IMR-90 (cell line): ENCODE measurements at regions not wholly inside any gene's neighbourhood (a gene's known extent, or its start where the extent isn't known, plus 50 kb on each side); places are given as distances from the start of the nearest gene placed in this dataset.

Experiments used
- BHLHE40 ChIP-seq: fragments of 150-350 bp; IDR thresholded peaks from 2 replicates; pipeline ENCODE4 v1.6.1; 2016; ENCODE audit warnings: mild to moderate bottlenecking, low read depth, low read length
- CEBPB ChIP-seq: IDR thresholded peaks from 2 replicates; pipeline ENCODE4 v1.6.1; 2012; ENCODE audit warnings: low read depth, low read length, improper control_type of control experiment
- CHD1 ChIP-seq: IDR thresholded peaks from 2 replicates; pipeline ENCODE4 v1.6.1; 2012; ENCODE audit warnings: low read depth, low read length, improper control_type of control experiment
- MAFK ChIP-seq: IDR thresholded peaks from 2 replicates; pipeline ENCODE4 v1.6.1; 2012; ENCODE audit warnings: low read depth, low read length, improper control_type of control experiment
- MAZ ChIP-seq: IDR thresholded peaks from 2 replicates; pipeline ENCODE4 v1.6.1; 2012; ENCODE audit warnings: low read depth, mild to moderate bottlenecking, low read length, improper control_type of control experiment, moderate library complexity, borderline replicate concordance
- MXI1 ChIP-seq: IDR thresholded peaks from 2 replicates; pipeline ENCODE4 v1.6.1; 2012; ENCODE audit warnings: low read depth, mild to moderate bottlenecking, low read length, moderate library complexity, borderline replicate concordance
- POLR2A ChIP-seq: IDR thresholded peaks from 2 replicates; pipeline ENCODE4 v1.6.1; 2012; ENCODE audit warnings: mild to moderate bottlenecking, low read depth, low read length
- RAD21 ChIP-seq: IDR thresholded peaks from 2 replicates; pipeline ENCODE4 v1.6.1; 2012; ENCODE audit warnings: low read length, improper control_type of control experiment
- RCOR1 ChIP-seq: IDR thresholded peaks from 2 replicates; pipeline ENCODE4 v1.6.1; 2012; ENCODE audit warnings: mild to moderate bottlenecking, low read length, improper control_type of control experiment; ENCODE audit not compliant: insufficient replicate concordance
- RFX5 ChIP-seq: IDR thresholded peaks from 2 replicates; pipeline ENCODE4 v1.8.0; 2012; ENCODE audit warnings: low read depth, mild to moderate bottlenecking, low read length, moderate library complexity
- SMC3 ChIP-seq: fragments of 150-350 bp; IDR thresholded peaks from 2 replicates; pipeline ENCODE4 v1.6.1; 2016; ENCODE audit warnings: low read depth, mild to moderate bottlenecking, antibody characterized with exemption, low read length, moderate library complexity
- TF ChIP-seq, protein P1 (sequence below): conservative IDR thresholded peaks from 2 replicates; pipeline ENCODE4 v1.5.1; 2012; ENCODE audit warnings: mild to moderate bottlenecking, low read depth, low read length, improper control_type of control experiment
- TF ChIP-seq, protein P2 (sequence below): fragments of 150-350 bp; IDR thresholded peaks from 2 replicates; pipeline ENCODE4 v1.6.1; 2017; ENCODE audit warnings: mild to moderate bottlenecking, antibody characterized with exemption, low read length, low read depth
- TF ChIP-seq, protein P3 (sequence below): fragments of 150-350 bp; IDR thresholded peaks from 2 replicates; pipeline ENCODE4 v1.6.1; 2016; ENCODE audit warnings: low read depth, mild to moderate bottlenecking, low read length, moderate library complexity, borderline replicate concordance

DNA sequence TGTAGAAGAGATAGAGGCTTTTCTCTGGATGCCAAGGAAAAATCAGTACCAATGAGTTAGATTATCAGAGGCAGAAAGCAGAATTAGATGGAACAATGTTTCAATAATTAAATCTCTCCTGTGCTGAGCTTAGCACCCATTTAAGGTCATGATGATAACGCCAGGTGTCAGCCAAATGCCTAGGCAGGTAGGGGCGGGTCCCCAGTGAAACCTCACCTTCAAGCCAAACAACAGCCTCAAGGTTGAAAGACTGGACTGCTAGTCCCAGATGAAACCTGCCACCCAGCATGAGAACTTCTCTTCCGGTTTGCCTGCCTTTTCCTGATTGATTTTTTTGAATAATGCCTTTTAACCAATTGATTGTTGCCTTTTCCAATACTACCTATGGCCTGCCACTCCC lies 363.0 kb downstream of the PLOD2 start:
- TF ChIP-seq, protein P1, sequence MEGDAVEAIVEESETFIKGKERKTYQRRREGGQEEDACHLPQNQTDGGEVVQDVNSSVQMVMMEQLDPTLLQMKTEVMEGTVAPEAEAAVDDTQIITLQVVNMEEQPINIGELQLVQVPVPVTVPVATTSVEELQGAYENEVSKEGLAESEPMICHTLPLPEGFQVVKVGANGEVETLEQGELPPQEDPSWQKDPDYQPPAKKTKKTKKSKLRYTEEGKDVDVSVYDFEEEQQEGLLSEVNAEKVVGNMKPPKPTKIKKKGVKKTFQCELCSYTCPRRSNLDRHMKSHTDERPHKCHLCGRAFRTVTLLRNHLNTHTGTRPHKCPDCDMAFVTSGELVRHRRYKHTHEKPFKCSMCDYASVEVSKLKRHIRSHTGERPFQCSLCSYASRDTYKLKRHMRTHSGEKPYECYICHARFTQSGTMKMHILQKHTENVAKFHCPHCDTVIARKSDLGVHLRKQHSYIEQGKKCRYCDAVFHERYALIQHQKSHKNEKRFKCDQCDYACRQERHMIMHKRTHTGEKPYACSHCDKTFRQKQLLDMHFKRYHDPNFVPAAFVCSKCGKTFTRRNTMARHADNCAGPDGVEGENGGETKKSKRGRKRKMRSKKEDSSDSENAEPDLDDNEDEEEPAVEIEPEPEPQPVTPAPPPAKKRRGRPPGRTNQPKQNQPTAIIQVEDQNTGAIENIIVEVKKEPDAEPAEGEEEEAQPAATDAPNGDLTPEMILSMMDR = no peak
- TF ChIP-seq BHLHE40 = no peak
- no peak for TF ChIP-seq RFX5
- TF ChIP-seq, protein P2, sequence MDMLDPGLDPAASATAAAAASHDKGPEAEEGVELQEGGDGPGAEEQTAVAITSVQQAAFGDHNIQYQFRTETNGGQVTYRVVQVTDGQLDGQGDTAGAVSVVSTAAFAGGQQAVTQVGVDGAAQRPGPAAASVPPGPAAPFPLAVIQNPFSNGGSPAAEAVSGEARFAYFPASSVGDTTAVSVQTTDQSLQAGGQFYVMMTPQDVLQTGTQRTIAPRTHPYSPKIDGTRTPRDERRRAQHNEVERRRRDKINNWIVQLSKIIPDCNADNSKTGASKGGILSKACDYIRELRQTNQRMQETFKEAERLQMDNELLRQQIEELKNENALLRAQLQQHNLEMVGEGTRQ = no peak
- TF ChIP-seq CEBPB = no peak
- TF ChIP-seq POLR2A = no peak
- TF ChIP-seq MAFK = no peak
- no peak for TF ChIP-seq MXI1
- TF ChIP-seq CHD1 = no peak
- no peak for TF ChIP-seq RAD21
- TF ChIP-seq RCOR1 = no peak
- TF ChIP-seq SMC3 = no peak
- TF ChIP-seq MAZ = no peak
- TF ChIP-seq, protein P3, sequence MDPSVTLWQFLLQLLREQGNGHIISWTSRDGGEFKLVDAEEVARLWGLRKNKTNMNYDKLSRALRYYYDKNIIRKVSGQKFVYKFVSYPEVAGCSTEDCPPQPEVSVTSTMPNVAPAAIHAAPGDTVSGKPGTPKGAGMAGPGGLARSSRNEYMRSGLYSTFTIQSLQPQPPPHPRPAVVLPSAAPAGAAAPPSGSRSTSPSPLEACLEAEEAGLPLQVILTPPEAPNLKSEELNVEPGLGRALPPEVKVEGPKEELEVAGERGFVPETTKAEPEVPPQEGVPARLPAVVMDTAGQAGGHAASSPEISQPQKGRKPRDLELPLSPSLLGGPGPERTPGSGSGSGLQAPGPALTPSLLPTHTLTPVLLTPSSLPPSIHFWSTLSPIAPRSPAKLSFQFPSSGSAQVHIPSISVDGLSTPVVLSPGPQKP = no peak
